Tibial nerve (tissue), 4 donors: ENCODE measurements at regions not wholly inside any gene's neighbourhood (a gene's known extent, or its start where the extent isn't known, plus 50 kb on each side); places are given as distances from the start of the nearest gene placed in this dataset.

Source experiments
- DNase-seq, 2 donors: peaks; one replicate each; pipeline ENCODE4 v3.0.0-alpha.2; 2019; ENCODE audit warnings: low spot score in 2 of 2
- H3K27ac ChIP-seq, 4 donors: fragments of 200-600 bp; sonication (generic) in 3 of 4; one replicate each; pipeline ENCODE4 v1.5.1; 2017 to 2019; ENCODE audit warnings: mild to moderate bottlenecking in 1 of 4
- H3K27me3 ChIP-seq, 2 donors: fragments of 200-600 bp; sonication (generic) in 1 of 2; one replicate each; pipeline versions ENCODE4 v1.5.1 to v1.6.0; 2017 to 2019
- H3K36me3 ChIP-seq, 3 donors: fragments of 200-600 bp; sonication (generic); one replicate each; pipeline ENCODE4 v1.5.1; 2018 to 2019
- H3K4me1 ChIP-seq, 4 donors: fragments of 200-600 bp; sonication (generic) in 3 of 4; one replicate each; pipeline ENCODE4 v1.5.1; 2017 to 2019
- H3K4me3 ChIP-seq, 4 donors: fragments of 200-600 bp; sonication (generic) in 3 of 4; one replicate each; pipeline ENCODE4 v1.5.1; 2017 to 2019; ENCODE audit warnings: mild to moderate bottlenecking in 1 of 4, moderate library complexity in 1 of 4
- H3K9me3 ChIP-seq, 4 donors: fragments of 200-600 bp; sonication (generic) in 3 of 4; one replicate each; pipeline ENCODE4 v1.5.1; 2017 to 2019
- CTCF ChIP-seq, 5 experiments: fragments of 200-600 bp in 3 of 5; fragments of 450-650 bp in 2 of 5; sonication (generic) in 3 of 5; IDR thresholded peaks; one replicate each; pipeline ENCODE4 v1.5.1; 2016 to 2019; ENCODE audit warnings: antibody characterized with exemption in 5 of 5, mild to moderate bottlenecking in 3 of 5, moderate library complexity in 2 of 5
- EP300 ChIP-seq, 2 donors: sonication (generic); formaldehyde crosslinking; IDR thresholded peaks; one replicate each; pipeline ENCODE4 v1.6.1; 2017; ENCODE audit warnings: antibody characterized with exemption in 2 of 2, mild to moderate bottlenecking in 1 of 2
- POLR2A ChIP-seq, 2 donors: fragments of 450-650 bp; IDR thresholded peaks; one replicate each; pipeline ENCODE4 v1.6.1; 2017; ENCODE audit warnings: antibody characterized with exemption in 2 of 2, mild to moderate bottlenecking in 2 of 2, moderate library complexity in 2 of 2
- WGBS, 2 donors: methylation state at CpG; one replicate each; pipeline ENCODE4 v1.1.5; 2018; 5-methylcytosine and 5-hydroxymethylcytosine counted together

- Histone ChIP-seq H3K27ac (no peak overlapping the region), H3K9me3 (no peaks in the 10 kb centered on the region), H3K27me3 (no peaks in the 10 kb centered on the region), H3K4me3 (no peak overlapping the region), H3K4me1 (no peaks in the 10 kb centered on the region), H3K36me3 (no peaks in the 10 kb centered on the region)
- no peak for TF ChIP-seq CTCF (IDR thresholded peaks at IDR 0.05)
- TF ChIP-seq EP300 (IDR thresholded peaks at IDR 0.05) = no peak
- no peak for TF ChIP-seq POLR2A (IDR thresholded peaks at IDR 0.05)
- DNase-seq = no peak
- WGBS, 2 donors = 88 to 92% methylated on average over 1 of the region's 1 CpG
Observed at GRCh38 chr2:59919579-59919978, 633.9 kb downstream of the BCL11A start.

- Histone ChIP-seq H3K9me3 (no peaks in the 10 kb centered on the region), H3K4me3 (no peak overlapping the region), H3K27ac (no peak overlapping the region), H3K27me3 (no peaks in the 10 kb centered on the region), H3K36me3 (no peaks in the 10 kb centered on the region), H3K4me1 (no peaks in the 10 kb centered on the region)
- DNase-seq = no peak
- TF ChIP-seq EP300 (IDR thresholded peaks at IDR 0.05) = no peak
- no peak for TF ChIP-seq POLR2A (IDR thresholded peaks at IDR 0.05)
- no peak for TF ChIP-seq CTCF (IDR thresholded peaks at IDR 0.05)
- WGBS, 2 donors = 84 to 97% methylated on average over 1 of the region's 1 CpG
Observed at GRCh38 chr2:59912042-59912441, 641.4 kb downstream of the BCL11A start.

DNA sequence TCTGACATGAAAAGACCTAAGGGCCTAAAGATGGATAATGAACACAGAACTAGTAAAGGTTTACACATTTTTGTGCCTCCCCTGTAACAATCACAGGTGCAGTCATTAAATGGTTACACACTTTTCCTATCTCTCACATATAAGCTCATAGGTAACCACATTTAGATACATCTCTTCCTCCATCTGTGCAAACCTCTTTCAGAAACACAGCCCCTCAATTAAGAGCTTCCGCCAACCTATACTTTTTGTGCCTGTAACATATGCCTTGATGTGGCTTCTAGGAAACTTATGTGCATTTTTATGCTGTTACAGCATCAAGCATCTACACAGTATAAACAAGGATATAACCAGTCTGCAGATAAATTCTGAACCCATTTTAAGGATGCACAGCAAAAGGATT is 643.3 kb downstream of the BCL11A start:
- WGBS, 2 donors = 97 to 100% methylated on average over 1 of the region's 1 CpG
- H3K4me1 ChIP-seq = no peaks in the 10 kb centered on the region
- H3K27me3 ChIP-seq = no peaks in the 10 kb centered on the region
- no peak overlapping the region for H3K27ac ChIP-seq
- TF ChIP-seq POLR2A (IDR thresholded peaks at IDR 0.05) (no peak), CTCF (IDR thresholded peaks at IDR 0.05) (no peak), EP300 (IDR thresholded peaks at IDR 0.05) (no peak)
- H3K36me3 ChIP-seq = no peaks in the 10 kb centered on the region
- no peak for DNase-seq
- H3K4me3 ChIP-seq = no peak overlapping the region
- no peaks in the 10 kb centered on the region for H3K9me3 ChIP-seq

GRCh38 chr2:59909147-59909546 is 644.3 kb downstream of the BCL11A start:
- H3K9me3 ChIP-seq = no peaks in the 10 kb centered on the region
- no peak for DNase-seq
- 47 to 51% methylated on average over 3 of the region's 3 CpGs for WGBS, 2 donors
- H3K4me3 ChIP-seq = no peak overlapping the region
- no peaks in the 10 kb centered on the region for H3K4me1 ChIP-seq
- H3K27ac ChIP-seq = no peak overlapping the region
- TF ChIP-seq EP300 (IDR thresholded peaks at IDR 0.05) (no peak), CTCF (IDR thresholded peaks at IDR 0.05) (no peak), POLR2A (IDR thresholded peaks at IDR 0.05) (no peak)
- H3K27me3 ChIP-seq = no peaks in the 10 kb centered on the region
- no peaks in the 10 kb centered on the region for H3K36me3 ChIP-seq

GRCh38 chr2:59905731-59906130 is 647.7 kb downstream of the BCL11A start:
- H3K27me3 ChIP-seq = no peaks in the 10 kb centered on the region
- H3K36me3 ChIP-seq = no peaks in the 10 kb centered on the region
- no peak overlapping the region for H3K4me3 ChIP-seq
- H3K27ac ChIP-seq = no peak overlapping the region
- DNase-seq = no peak
- TF ChIP-seq CTCF (IDR thresholded peaks at IDR 0.05) (no peak), POLR2A (IDR thresholded peaks at IDR 0.05) (no peak), EP300 (IDR thresholded peaks at IDR 0.05) (no peak)
- no peaks in the 10 kb centered on the region for H3K4me1 ChIP-seq
- 73 to 78% methylated on average over 2 of the region's 2 CpGs for WGBS, 2 donors
- H3K9me3 ChIP-seq = no peaks in the 10 kb centered on the region
